Right forelimb (tissue), 1 donor: ENCODE measurements at regions not wholly inside any gene's neighbourhood (a gene's known extent, or its start where the extent isn't known, plus 50 kb on each side); places are given as distances from the start of the nearest gene placed in this dataset.
A peak's percentile ranks its signal among the peaks of the same experiment; 100 is the strongest.

Experiments used
- DNase-seq: peaks from one replicate; pipeline ENCODE4 v3.0.0-alpha.2; 2018

DNA sequence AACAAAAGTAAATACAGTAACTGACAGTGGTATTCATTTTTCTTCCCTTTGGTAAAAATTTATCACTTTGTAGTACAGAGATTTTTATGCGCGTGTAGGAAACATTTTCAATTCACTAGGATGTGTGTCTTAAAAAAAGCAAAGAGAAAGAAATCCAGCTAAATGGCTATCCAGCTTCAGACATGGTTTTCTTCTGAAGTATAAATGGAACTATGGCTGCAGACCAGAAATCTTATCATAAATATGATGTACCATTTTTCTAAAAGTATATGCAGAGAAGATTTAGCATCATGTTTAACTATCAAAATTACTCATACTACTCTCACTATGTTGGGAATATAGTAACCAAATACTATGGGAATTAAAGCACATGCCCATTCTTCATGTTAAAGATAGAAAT, 328.4 kb upstream of the SMIM30 start:
- DNase-seq = no peak

DNA sequence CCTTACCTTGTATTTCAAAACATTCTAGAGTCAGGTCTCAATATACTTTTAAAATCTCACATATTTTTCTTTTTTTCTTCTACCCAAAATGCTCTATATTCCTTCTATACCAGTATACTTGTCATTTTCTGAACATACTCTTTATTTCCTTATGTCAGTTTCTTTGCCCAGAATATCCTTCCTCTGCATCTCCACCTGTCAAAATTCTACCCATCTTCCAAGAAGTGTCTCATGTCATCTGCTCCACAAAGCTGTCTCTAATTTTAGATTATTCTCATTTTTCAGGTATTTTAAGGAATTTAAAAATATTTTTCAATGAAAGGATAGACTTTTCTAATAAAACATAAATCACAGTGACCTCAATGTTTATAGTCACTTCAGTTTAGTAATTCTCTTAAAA, 328.0 kb upstream of the SMIM30 start:
- DNase-seq = no peak

DNA sequence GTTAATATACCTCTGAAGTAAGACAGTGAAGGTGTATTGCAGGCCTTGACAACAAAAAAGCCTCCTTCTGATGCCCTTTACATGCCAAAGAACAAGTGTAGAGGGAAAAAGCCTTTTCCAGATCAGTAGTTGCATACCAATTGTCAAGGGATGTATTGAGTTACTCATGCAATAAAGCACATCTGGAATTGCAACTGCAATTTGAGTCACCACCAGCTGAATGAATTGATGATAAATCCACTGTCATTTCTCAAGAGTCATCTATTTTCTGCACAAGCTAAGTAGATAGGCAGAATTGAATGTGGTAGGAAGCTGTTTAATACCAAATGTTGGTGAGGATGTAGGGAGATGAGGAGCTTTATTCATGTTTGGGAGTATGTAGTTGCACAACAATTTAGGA, 325.9 kb upstream of the SMIM30 start:
- no peak for DNase-seq

DNA sequence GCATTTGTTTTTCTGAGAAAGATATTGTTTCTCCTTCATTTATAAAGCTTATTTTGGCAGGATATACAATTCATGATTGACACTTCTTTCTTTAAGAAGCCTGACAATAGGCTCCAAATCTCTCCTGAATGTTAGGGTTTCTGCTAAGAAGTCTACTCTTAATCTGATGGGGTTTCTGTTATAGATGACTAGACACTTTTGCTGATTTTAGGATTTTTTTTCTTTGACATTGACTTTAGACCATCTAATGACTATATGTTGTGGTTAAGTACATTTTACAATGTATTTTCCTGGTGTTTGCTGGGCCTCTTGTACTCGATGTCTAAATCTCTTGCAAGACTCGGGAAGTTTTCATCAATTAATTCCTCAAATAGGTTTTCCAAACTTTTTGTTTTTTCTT, 321.8 kb upstream of the SMIM30 start:
- no peak for DNase-seq

DNA sequence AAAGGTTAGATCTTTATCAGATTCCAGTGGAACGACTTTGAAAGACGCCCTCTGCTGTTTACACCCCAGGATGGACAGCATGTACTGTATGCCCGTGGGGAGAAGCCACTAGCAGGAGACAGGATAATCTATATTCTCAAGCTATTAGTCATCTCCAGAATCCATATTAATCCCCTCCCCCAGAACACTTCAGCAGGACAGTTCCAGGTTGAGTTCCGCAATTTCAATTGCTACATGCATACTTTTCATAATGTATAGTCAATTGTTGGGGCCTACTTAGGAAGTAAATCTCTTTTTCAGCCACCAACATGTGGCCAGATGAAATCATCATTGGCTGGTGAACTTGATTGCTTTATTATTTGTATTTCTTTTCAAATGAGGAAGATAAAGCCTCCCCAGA, 313.1 kb upstream of the SMIM30 start:
- no peak for DNase-seq

DNA sequence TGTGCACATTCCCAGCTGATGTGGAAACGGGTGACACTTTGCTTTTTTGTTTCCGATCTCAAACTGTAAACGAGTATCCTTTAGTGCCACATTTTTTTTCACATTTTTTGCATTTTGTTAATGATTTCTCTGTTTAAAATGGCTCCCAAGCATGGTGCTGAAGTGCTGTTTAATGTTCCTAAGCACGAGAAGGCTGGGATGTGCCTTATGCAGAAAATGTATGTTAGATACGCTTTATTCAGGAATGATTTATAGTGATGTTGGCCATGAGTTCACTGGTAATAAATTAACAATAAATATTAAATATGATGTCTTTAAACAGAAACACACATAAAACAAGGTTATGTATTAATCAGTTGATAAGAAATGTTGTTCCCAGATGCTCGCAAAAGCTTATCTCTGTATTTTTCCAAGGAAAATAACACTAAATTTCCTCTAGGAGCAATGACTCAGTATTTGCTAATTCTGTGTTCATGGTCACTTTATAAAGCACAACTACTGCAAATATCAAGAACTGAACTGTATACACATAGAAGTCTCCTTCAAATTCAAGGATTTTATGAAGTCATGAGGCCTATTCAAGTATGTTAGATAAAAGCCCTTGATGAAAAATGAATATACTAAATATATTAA, 305.9 kb upstream of the SMIM30 start:
- DNase-seq = no peak

DNA sequence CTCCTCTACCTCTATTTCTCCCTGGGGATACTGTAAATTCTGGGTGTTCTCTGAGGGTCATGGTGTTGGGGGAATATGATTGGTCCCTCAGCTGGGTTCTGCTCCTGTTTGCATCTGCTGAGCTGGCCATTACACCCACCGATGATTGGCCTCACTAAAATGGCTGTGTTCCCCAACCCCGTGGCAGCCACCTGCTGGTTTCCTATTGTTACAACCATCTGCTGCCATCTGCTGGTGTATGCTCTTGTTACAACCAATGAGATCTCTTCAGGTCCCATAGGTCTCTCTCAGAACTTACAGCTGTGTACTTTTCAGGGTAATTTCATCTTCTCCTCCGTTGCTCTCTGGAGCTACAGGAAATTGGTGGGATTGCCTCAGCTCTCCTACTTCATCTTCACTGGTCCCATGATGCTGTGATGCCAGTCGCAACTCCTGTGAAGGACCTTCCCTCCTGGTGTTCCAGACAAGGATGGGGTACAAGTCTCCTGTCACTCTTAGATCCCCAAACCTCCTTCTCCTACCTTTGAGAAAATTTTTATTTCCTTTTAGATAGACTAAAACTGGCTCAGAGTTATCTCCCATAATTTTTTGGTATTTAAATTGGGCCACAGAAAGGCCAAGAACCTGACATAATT, 303.5 kb upstream of the SMIM30 start:
- DNase-seq = peak; percentile 79

DNA sequence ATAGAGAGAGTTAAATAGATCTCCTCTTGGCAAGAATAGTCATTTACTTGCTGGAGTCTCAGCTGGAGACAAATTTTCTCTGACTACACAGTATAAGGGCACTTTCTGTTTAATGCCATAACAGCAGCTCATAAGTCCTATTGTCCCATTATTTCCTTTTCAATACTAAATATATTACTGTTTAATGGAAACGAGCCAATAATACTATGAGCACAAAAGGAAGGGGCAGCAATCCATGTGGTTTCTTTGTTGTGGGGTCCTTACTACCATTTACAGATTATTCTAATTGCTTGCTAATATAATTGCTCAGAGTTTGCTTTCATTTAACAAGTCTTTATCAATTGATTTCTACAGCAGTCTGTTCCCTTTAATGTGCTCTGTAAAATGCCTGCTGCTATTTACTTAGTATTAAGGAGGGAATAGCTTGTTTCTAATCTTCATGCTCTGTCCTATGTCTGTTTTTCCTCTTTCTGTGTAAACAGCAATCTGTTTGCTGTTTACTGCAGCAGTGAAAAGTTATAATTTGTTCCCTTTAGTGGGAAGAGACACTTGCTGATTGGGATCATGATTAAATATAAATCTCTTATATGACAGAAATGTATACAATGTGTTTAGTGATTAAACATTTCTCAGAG, 296.2 kb upstream of the SMIM30 start:
- no peak for DNase-seq

DNA sequence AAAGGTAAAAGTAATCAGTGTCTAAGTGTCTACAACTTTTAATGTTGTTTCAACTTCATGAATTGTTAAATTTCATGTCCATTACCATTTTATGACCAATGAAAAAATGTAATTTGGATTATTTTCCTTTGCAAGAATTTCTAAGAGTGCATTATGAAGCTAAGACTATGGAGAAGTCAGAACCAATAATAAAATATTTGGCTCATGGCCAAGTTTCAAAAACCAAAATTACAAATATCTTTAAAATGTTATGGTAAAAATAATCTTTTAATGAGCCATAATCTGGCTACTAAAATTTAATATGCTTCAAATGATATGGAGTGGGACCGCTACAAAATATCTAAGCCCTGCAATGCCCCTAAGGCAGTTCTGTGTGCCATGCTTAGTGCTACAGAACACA, 294.1 kb upstream of the SMIM30 start:
- DNase-seq = no peak

DNA sequence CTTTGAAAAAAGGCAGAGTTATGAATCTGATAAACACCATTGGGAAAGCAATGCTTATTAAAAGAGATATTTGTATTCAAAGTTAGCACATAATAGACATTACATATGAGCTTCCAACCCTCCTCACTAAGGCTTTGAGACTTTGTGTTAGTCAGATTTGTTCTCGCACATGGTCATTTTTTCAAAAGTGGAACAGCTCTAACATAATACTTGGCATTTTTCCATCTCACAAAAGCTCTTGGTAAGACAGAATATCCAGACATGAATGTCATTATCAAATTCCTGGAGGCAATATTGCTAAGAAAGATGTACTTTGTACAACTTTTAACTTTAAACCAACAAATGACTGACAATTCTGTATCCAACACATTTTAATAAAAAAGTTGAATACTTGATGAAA, 292.4 kb upstream of the SMIM30 start:
- no peak for DNase-seq

DNA sequence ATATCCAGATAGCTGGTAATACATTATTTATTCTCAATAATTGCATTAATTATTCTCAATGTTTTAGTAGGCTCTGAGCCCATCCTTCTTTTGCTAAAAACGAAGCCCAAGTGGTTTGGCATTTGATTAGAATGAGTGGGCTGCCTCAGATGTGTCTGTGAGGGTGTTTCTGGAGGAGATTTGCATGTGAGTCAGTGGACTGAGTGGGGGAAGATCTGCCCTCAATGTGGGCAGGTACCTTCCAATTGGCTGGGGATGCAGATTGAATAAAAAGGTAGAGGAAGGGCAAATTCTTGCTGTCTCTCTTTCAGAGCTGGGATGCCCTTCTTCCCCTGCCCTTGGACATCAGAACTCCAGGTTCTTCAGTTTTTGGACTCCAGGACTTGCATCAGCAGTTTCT, 290.6 kb upstream of the SMIM30 start:
- no peak for DNase-seq

DNA sequence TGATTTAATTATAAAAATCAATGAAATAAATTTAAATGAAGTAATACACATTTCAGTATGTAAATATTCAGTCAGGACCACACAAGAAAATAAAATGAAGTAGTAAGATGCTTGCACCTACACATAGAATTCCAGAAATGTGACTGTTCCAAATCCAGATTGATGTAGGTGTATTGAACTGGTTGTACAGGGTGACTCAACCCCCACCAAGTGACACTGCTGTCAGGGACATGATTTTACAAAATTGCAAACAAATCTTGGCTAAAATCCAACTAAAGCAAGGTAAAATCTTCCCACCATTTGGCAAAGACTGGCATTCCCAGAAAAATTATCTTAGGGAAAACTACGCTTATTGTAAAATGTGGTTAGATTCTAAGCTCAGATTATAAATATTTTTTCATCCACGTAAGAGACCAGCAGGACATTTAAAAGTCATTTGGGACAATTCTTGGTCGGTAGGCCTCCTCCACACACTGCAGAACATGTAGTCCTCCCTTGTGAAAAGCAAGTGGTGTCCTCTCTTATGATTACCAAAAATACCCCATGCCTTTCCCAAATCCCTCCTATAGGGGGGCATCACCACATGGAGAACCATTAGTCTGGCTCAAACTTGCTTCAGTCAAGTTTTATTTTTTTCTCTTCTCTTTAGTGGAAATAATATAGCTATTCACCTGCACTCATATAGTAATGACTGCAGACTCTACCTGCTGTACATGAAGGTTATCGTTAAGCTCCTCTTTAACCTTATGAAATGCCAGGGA, 287.1 kb upstream of the SMIM30 start:
- DNase-seq = no peak

DNA sequence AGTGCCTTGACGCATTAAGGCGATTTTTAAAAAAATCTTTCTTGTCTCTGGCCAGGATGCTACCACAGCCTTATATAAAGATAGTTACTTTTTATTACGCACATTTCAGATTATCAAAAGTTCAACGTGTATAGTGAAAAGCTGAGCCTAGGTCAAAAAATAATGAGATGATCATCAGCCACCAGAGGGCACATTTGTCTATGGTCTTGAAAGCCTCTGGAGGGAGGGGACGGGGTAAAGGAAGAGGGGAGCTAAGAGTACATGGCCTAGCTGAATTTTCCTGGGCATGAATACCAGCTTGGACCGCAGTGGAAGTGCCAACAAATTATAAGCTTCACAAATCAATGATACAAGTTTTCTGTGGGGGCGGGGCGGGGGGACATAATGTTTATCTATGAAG, 285.9 kb upstream of the SMIM30 start:
- DNase-seq = no peak

DNA sequence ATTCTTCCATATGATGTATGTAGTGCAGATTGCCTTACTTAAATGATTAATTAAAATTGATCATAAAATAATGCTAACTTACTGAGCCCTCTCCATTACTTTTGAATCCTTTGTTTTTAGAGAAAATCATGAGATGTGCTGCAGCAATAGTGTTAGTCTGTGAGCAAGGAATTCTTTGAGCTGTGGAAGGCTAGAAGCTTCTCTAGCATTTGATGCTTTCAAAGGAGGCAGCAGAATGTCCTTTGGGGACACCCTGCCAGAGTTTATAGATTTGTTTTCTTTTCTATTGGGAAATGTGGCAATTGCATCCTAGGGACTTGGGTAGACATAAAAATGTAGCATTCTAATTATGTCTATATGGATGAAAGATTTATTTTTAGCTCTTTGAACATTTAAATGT, 284.1 kb upstream of the SMIM30 start:
- DNase-seq = no peak

DNA sequence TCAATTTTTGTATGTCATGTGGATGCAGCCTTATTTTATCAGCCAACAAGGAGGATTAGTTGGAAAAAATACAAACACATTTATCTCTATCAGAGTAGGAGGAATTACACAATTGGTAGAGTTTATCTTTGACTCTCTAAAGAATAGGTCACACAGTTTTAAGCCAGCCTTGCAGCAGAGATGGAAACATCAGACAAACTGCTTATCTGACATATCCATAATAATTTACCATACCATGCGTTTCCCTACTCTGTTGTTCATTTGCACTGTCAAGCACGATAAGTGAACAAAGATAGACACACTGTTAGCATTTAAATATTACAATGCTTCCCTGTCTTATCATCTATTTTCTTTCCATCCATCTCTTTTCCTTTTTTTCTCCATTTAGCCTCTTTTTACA, 283.7 kb upstream of the SMIM30 start:
- no peak for DNase-seq

DNA sequence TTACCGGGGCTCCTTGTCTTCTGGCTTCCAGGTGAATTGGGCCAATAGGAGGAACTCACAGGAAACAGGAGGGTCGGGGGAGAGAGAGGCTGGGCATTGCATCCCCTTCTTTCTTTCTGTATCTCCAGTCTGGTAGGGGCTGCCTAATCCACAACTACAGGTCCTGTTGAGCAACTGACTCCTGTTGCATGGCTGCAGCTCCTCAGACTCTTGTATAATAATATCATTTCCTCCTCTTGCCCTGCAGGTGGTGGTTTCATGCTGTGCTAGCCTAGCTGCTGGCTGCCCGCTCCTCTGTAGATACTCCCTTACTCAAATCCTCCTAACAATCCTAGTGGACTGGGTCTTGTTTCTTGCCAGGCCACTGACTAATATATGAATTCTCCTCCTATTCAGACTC, 276.5 kb upstream of the SMIM30 start:
- no peak for DNase-seq

DNA sequence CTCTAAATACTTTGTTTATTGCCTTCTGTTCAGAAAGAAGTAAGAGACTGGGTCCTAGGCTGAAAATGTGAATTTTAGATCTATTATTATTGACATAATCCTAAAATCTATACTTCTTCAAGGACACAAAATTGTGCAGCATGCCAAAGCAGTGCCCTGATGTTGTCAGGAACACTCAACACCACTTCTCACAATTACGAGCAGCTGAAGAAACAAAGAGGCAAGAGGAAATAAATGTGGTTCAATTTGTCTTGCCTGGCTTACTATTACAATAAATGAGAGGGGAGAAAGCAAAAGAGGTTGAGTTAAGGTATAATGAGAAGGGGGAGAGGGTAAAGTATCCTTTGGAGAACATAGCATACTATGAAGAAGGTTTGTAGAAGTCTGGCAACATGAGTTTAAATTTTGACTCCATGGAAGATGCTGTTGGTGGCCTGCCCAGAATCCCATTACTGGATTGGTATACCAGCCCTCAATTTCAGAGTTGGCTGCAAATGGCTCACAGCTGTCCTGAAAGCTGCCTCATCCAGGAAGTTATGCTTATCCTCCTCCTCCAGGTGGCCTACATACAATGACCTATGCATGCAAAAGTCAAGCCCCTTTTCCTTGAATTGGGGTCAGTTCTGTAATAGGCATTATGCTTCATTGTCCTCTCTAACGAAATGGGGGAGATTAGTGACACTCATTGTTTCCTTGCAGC, 274.6 kb upstream of the SMIM30 start:
- DNase-seq = no peak

DNA sequence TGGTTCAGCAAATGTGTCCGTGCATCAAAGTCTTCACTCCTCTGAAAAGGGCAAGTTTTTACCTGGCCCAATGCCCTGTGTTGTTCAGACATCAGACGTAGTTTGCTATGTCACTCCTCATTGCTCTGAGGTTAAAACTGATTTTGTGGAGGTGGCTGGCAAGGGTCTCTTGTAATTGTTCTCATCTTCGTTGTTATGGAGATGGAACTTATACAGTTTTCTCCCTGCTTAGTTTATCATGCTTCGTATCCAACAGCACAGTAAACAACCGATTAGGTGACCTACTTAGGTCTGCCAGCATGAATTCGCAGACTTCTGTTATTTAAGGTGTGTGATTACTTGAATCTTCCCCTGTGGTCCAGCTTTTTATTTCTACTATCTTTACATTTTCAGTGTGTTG, 274.1 kb upstream of the SMIM30 start:
- DNase-seq = no peak

DNA sequence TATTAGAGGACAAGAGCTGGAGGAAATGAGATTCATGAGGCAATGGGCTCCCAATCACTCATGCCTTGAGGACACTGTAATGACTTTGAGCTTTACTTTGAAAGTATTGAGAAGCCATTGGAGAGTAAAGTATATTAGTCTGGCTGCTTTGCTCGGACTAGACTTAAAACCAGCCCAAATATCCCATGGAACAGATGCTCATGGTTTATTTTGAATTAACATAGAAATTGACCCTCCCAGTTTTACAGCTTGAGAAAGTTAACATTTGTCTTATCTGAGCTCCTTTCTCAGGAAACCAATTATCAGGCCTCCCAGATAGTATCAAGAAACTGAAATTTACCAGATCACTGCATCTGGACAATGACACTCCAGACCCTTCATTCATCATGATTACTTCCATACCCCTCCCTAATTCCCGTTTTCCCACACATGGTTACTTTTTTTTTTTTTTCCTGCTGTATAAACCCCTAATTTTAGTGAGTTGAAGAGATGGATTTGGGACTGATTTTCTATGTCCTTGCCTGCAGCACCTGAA, 270.8 kb upstream of the SMIM30 start:
- DNase-seq = no peak

DNA sequence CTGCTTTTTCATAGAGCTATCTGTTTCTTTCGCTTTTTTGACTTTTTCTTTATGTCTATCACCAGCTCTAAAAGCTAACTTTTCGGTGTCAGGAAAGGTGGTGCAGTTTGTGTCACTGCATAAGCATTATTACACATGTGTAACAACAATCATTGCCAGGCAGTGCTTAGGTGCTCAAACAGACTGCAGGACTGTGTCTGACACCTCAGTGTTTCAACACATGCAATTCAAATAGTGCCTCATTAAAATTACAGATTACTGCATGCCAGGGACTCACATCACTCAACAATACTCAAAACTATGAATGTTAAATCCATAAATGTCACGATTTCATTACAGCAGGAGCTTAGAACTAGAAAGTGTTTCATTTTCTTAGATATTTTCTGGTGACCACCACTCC, 265.3 kb upstream of the SMIM30 start:
- DNase-seq = no peak

DNA sequence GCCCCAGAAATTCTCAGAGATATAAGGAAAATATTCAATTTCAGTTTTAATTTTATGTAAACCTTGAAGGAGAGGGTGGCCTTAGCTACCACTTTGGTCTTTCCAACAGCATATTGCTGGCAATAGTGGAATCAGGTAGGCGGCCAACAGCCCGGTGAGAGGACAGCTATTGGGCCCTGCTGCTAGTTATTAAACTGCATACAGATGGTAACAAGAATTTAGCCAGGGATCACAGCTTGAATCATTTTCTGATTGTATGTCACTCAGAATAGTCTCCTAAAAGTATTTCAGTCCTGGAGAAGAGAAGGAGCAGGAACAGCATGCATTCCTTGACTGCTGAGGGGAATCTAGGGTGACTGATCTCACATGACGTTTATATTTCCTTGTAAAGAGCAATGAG, 261.4 kb upstream of the SMIM30 start:
- no peak for DNase-seq

DNA sequence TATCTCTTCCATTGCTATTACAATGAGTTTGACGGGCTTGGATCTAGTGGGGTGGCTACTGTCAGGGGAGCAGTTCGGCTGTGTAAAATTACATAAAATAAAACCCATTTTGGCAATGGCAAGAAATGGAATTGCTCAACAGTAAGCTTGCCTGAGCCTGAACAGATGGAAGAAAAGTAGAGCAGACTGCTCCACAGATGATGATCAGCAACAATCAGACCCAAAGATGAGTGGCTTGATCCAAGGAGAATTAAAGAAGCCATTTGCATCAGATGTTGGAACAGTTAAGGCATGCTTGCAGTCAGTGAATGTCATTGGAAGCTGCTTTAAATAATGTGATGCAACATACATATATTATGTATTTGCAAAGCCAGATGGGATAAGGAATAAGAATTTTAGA, 256.6 kb upstream of the SMIM30 start:
- DNase-seq = no peak

DNA sequence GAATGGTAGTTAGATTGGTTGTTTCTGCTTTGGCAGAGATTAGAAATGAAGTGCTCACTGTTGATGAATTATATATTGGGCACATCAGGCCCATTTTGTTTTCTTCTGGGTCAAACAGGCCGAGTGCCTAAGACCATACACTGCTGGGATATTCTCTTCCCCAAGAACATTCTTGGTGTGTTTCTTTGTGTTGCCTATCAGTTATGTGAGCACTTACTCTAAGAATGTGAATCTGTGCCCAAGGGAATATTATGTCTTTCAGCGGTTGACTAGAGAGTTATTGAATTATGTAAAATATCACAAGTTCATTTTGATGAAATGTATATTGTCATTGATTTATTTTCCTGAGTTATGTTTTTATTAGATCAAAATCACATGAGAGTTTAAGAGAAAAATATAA, 255.5 kb upstream of the SMIM30 start:
- DNase-seq = no peak
